Muscle layer of duodenum (tissue), 2 donors: ENCODE measurements at regions not wholly inside any gene's neighbourhood (a gene's known extent, or its start where the extent isn't known, plus 50 kb on each side); places are given as distances from the start of the nearest gene placed in this dataset.

Experiments used
- H3K27ac ChIP-seq: one replicate; pipeline ENCODE4 v1.7.0; 2013; ENCODE audit warnings: mild to moderate bottlenecking, low read length
- H3K27me3 ChIP-seq: one replicate; pipeline ENCODE4 v1.7.0; 2013; ENCODE audit warnings: low read depth, mild to moderate bottlenecking, control low read depth, low read length
- H3K36me3 ChIP-seq, 2 donors: one replicate each; pipeline ENCODE4 v1.7.0; 2013; ENCODE audit warnings: low read length in 2 of 2, control low read depth in 1 of 2, mild to moderate bottlenecking in 1 of 2; ENCODE audit not compliant: insufficient read depth in 2 of 2, control insufficient read depth in 1 of 2
- H3K4me1 ChIP-seq, 2 donors: one replicate each; pipeline ENCODE4 v1.7.0; 2013; ENCODE audit warnings: low read length in 2 of 2, mild to moderate bottlenecking in 2 of 2, control low read depth in 1 of 2, moderate library complexity in 1 of 2; ENCODE audit not compliant: insufficient read depth in 2 of 2, control insufficient read depth in 1 of 2
- H3K4me3 ChIP-seq, 2 donors: one replicate each; pipeline ENCODE4 v1.7.0; 2013; ENCODE audit warnings: low read length in 2 of 2, low read depth in 1 of 2, mild to moderate bottlenecking in 1 of 2
- H3K9me3 ChIP-seq, 2 donors: one replicate each; pipeline ENCODE4 v1.7.0; 2013; ENCODE audit warnings: low read length in 2 of 2, control low read depth in 1 of 2, mild to moderate bottlenecking in 1 of 2; ENCODE audit not compliant: control insufficient read depth in 1 of 2
- donor health status: healthy.

DNA sequence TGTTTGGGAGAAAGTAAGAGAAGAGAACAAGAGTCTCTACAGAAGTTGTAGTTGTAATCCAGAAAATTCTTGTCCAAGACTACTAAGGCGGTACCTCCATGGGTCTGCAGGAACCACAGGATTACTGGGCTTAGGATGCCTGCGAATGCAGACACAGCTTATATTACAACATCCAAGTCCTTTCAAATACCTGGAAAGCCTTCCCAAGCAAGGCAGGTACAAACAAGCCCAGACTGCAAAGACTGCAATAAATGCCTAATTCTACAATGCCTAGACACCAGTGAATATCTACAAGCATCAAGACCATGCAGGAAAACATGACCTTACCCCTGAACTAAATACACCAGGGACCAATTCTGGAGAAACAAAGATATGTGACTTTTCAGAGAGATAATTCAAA, 178.2 kb downstream of the ARL4A start:
- Histone ChIP-seq H3K9me3 (no peaks in the 10 kb centered on the region), H3K36me3 (no peaks in the 10 kb centered on the region), H3K4me1 (no peaks in the 10 kb centered on the region), H3K27me3 (no peaks in the 10 kb centered on the region), H3K4me3 (no peak overlapping the region), H3K27ac (no peak overlapping the region)

DNA sequence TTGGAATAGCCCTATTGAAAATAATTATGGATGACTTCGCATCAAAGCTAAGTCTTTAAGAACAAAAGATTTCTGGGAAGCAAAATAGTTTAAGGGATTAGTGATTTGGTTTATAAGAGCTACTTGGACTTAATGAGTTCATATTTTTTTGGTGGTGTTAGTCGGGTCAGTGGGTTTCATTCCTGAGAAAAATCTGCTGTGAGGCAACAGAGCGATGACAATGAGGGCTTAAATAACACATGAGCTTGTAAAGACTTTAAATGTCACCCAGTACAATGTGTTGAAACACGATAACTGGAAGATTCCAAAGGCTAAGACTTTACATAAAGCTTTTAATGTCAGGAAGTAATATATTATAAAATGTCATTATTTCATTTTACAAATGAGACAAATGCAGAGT, 178.8 kb downstream of the ARL4A start:
- no peak overlapping the region for H3K27ac ChIP-seq
- H3K36me3 ChIP-seq, result no peaks in the 10 kb centered on the region

DNA sequence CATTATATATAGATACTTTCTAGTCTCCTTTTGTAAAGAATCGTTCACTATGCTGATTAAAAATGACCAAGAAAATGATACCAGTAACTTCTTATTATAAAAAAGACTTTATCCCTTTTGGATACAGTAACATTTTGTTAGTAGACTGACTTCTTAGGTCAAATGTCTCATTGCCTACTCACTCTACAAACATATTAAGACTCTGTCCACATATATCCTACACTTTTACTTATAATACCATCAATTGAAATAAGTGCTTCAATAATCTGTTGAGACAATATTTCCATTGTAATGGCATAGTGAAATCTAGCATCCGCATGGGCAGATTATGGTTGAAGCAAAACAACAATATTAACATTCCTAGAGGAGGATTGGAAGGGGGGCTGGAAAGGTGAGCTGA, 180.6 kb downstream of the ARL4A start:
- no peak overlapping the region for H3K27ac ChIP-seq
- no peaks in the 10 kb centered on the region for H3K36me3 ChIP-seq
- H3K4me1 ChIP-seq, result no peaks in the 10 kb centered on the region
- no peaks in the 10 kb centered on the region for H3K9me3 ChIP-seq
- no peak overlapping the region for H3K4me3 ChIP-seq
- no peaks in the 10 kb centered on the region for H3K27me3 ChIP-seq

More for the DNA sequence above, 178.8 kb downstream of the ARL4A start:
- Histone ChIP-seq H3K9me3 (no peaks in the 10 kb centered on the region), H3K27me3 (no peaks in the 10 kb centered on the region), H3K4me1 (no peaks in the 10 kb centered on the region), H3K4me3 (no peak overlapping the region)

DNA sequence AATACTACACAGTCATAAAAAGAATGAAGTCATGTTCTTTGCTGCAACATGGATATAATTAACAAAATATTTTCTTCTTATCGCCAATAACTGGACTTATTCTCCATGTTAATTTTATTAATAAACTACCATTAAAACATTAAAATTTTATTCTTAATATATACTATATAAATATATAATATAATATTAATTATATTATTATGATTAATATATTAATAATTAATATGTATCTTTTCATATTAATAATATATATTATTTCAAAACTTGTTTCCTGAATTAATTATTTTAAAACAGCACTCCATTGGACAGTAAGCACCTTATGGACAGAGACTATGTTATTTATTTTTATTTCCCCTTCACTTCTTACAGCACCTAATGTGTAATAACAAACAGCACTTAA, 182.8 kb downstream of the ARL4A start:
- H3K27ac ChIP-seq, result no peak overlapping the region
- H3K36me3 ChIP-seq, result no peaks in the 10 kb centered on the region
- H3K4me1 ChIP-seq, result no peaks in the 10 kb centered on the region
- H3K27me3 ChIP-seq, result no peaks in the 10 kb centered on the region
- H3K9me3 ChIP-seq, result no peaks in the 10 kb centered on the region
- no peak overlapping the region for H3K4me3 ChIP-seq

DNA sequence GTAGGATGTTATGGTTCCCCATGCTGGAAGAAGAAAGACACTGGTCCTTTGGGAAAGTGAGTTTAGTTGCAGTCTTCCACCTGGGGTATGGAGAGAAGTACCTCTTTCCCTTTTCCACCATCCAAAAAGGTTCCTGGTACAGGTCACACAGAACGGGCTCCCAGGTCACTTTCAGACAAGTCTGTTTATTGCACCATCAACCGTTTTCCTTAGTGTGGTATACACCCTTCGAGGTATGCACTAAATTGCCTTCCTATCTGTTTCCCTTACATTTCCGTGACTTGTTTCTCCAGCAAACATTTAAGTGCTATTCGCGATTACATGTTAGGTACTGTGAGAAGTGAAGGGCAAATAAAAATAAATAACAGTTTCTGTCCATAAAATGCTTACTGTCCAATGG, 185.1 kb downstream of the ARL4A start:
- no peaks in the 10 kb centered on the region for H3K9me3 ChIP-seq
- no peaks in the 10 kb centered on the region for H3K36me3 ChIP-seq
- H3K27me3 ChIP-seq, result no peaks in the 10 kb centered on the region
- H3K4me3 ChIP-seq, result no peak overlapping the region
- no peaks in the 10 kb centered on the region for H3K4me1 ChIP-seq
- no peak overlapping the region for H3K27ac ChIP-seq

DNA sequence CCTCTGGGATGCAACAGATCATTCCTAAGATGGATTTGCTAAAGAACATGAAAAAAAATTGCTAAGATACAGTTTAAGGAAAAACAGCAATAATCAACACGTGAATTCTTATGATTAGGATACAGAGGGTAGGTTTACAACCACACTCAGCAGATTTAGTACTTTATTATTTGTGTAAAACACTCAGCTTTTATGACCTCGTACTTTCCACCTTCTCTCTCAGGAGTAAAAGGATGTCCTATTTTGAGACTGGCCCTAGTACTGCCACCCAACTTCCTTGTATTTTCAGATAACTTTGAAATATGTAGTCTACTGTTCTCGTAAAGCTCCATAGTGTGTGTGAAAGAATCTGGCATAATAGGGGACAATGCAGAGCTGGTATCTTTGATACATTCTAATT, 186.1 kb downstream of the ARL4A start:
- H3K9me3 ChIP-seq, result no peaks in the 10 kb centered on the region
- H3K27me3 ChIP-seq, result no peaks in the 10 kb centered on the region
- no peaks in the 10 kb centered on the region for H3K4me1 ChIP-seq
- H3K4me3 ChIP-seq, result no peak overlapping the region
- no peak overlapping the region for H3K27ac ChIP-seq
- no peaks in the 10 kb centered on the region for H3K36me3 ChIP-seq

DNA sequence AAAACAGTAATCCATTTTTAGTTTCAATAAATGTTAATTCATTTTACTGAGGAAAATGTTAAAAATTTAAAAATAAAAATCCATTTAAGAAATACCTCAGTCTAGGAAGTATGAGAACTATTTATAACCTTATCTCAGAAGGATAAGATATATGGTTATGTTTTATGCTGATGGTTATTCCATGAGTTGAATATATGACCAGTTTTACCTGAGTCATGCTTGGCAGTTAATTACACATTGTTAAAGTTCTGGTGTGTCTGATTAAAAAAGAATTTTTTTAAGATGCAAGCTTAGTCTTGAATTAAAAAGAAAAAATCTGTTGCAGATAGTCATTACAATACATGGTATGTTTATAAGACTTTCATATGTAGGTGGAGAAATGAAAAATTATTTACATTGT, 191.7 kb downstream of the ARL4A start:
- H3K4me3 ChIP-seq, result no peak overlapping the region
- H3K9me3 ChIP-seq, result no peaks in the 10 kb centered on the region
- H3K27ac ChIP-seq, result no peak overlapping the region
- H3K4me1 ChIP-seq, result no peaks in the 10 kb centered on the region
- no peaks in the 10 kb centered on the region for H3K36me3 ChIP-seq
- H3K27me3 ChIP-seq, result no peaks in the 10 kb centered on the region

DNA sequence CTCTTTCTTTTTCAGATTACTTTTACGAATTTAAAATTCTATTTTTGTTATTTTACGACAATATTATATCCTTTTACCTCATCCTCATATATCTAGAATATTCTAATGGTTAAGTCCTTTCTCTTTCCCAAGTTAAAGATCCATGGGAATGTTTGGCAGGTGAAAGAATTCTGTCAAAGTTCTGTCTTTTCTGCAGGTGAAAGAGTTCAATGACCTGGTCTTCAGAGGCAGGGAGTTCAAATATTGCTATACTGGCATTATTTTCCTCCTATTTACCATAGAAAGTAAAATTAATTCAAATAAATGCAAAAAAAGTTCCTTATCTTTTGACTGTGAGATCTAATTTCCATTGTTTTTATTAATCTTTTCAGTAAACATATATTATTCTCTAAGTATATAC, 194.3 kb downstream of the ARL4A start:
- Histone ChIP-seq H3K4me1 (no peaks in the 10 kb centered on the region), H3K27ac (no peak overlapping the region), H3K27me3 (no peaks in the 10 kb centered on the region), H3K4me3 (no peak overlapping the region), H3K9me3 (no peaks in the 10 kb centered on the region), H3K36me3 (no peaks in the 10 kb centered on the region)

DNA sequence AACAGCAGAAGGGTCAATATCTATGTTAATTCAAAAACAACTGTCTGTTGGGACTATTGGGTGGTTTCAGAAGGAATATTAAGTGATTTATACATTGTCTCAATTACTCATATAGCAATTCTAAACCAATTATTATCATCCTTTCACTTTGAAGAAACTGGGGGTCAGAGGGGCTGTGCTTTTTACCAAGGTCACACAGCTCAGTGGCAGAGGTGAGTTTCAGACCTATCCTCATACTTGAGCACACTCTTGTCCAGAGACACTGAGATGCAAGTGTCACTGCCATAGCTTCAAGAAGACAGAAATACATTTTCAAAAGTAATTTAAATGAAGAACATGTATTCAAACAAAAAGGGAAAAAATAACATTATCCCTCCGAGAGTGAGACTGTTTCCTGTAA, 195.3 kb downstream of the ARL4A start:
- Histone ChIP-seq H3K4me1 (no peaks in the 10 kb centered on the region), H3K4me3 (no peak overlapping the region), H3K27ac (no peak overlapping the region), H3K36me3 (no peaks in the 10 kb centered on the region), H3K27me3 (no peaks in the 10 kb centered on the region), H3K9me3 (no peaks in the 10 kb centered on the region)

DNA sequence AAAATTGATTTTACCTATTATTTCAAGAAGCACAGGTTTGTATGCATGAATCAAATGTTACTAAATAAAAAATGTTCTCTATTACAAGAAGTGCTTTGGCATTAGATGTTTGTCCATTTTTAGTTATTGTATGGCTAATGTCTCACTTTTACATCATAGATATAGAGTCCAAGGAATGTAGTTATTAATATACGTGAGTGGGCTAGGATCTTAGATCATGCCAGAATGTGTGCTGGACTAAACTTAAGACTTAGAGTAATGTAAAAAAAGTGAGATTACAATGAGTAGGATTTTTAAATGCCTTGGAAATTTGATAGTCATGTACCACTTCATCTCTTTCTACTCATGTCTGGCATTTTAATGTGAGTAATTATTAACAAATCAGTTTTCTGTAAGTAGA, 196.6 kb downstream of the ARL4A start:
- H3K4me3 ChIP-seq, result no peak overlapping the region
- H3K36me3 ChIP-seq, result no peaks in the 10 kb centered on the region
- H3K9me3 ChIP-seq, result no peaks in the 10 kb centered on the region
- no peaks in the 10 kb centered on the region for H3K4me1 ChIP-seq
- H3K27ac ChIP-seq, result no peak overlapping the region
- no peaks in the 10 kb centered on the region for H3K27me3 ChIP-seq

DNA sequence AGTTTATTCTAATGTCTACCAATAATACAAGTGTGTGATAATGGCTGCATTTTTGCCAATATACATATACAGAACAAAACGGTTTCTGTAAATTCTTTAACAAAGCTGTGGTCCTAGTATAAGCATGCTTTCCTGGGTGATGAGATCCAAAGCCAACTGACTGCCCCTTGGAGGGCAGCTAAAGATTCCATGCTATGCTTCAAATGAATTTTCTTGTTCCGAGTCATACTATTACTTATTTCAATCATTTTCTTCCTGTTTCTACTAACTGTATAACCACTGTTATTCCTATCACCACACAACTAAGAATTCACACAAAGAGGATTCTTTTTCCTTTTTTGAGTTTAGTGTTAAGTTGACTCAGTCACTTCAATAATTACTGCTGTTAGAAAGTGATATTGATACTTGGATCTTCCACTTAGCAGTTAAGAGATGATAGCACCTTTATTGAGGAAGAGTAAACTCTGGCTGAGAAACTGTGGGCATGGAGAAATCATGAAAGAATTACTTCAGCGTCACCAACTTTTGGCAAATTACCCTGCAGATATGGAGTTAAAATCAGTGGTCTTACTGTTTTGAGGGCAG, 197.5 kb downstream of the ARL4A start:
- no peak overlapping the region for H3K4me3 ChIP-seq
- H3K36me3 ChIP-seq, result no peaks in the 10 kb centered on the region
- H3K4me1 ChIP-seq, result no peaks in the 10 kb centered on the region
- H3K9me3 ChIP-seq, result no peaks in the 10 kb centered on the region
- no peaks in the 10 kb centered on the region for H3K27me3 ChIP-seq
- no peak overlapping the region for H3K27ac ChIP-seq

DNA sequence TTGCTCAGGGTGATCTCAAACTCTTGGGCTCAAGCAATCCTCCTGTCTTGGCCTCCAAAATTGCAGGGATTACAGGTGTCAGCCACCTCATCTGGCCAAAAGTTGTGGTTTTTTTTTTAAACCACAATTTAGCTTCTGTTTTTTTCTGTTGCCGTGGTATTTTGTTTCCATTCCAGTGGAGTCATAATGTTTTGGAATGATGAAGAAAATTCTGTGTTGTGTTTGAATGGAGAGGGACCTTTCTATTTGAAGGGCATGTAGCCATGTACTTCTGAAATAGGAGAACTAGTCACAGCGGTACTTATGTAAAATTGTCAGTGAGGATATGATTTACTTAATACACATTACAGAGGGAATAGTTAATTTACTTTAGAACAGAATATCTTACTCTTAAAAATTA, 201.3 kb downstream of the ARL4A start:
- no peaks in the 10 kb centered on the region for H3K36me3 ChIP-seq
- no peaks in the 10 kb centered on the region for H3K27me3 ChIP-seq
- no peak overlapping the region for H3K27ac ChIP-seq
- H3K9me3 ChIP-seq, result no peaks in the 10 kb centered on the region
- no peaks in the 10 kb centered on the region for H3K4me1 ChIP-seq
- H3K4me3 ChIP-seq, result no peak overlapping the region
